ENCODE measurements at regions not wholly inside any gene's neighbourhood (a gene's known extent, or its start where the extent isn't known, plus 50 kb on each side); places are given as distances from the start of the nearest gene placed in this dataset.

DNA sequence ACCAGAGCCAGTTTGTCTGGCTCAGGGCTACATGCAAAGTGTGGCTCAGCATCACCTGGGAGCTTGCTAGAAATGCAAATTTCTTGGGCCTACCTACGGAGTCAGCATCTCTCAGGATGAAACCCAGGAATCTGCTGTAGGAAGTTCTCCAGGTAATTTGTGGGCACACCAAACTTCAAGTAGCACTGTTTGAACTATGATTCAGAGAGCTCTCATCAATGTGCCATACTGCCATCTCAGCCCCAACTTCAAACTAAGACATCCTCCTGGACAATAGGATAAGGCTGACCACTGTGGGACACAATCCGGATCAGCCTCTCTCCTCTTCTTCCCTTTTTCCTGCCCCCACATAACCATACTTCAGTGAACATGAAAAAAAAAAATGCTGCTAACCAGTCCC is 374.5 kb downstream of the METTL15 start:
- no peak for DNase-seq (ENCODE audit: low read depth)

DNA sequence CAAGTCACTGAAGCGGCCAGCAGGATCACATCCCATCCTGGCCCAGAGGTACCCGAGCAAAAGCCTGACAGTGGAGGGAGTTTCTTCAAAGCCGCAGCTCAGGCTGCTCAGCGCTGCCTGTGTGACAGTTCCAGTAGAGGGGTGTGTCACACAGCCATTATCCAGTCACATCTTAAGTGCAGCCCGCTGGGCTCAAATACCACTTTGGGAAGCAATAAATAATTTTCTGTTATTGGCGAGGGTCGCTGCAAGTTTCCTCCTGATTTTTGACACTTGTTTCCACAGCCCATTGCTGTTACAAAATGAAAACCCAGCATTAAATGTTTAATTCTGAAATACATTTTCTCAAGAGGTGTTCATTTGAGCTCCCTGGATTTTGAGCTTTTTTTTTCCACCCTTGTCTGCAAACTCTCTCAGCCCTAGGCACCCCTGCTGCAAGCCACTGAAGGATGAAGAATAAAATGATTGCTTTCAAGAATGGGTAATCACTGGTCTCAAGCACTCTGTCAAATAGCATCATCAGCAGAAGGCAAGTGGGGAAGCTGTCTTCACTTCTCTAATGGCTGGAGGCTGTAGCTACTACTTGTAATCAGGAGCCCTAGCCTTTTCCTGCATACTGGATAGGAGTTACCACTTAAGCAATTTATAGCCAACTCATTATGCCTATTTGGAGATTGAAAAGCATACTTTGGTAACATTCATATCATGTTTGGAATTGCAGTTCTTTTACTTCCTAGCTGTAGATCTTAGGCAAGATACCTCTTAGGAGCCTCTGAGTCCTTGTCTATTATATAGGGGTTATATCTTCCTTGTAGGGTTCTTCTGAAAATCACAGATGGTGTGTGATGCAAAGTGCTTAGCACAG is 373.7 kb downstream of the METTL15 start:
- DNase-seq (ENCODE audit: low read depth): no peak

DNA sequence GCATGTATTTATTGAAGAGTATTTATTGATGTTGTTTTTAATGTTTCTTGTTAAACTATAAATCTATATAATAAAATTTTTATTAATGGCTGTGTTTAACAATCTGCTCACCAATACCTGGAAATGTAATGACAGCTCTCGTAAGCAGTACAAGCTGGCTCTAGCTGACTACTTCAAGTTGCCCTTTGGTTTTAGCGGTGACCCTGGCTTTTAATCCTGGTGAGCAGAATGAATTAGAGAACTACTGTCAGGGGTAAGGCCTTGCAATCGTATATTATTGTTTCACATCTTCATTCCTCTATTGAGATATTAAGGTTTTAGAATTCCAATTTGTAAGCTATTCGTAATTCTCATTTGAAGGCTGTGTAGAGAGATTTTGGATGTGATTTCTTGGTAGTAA is 372.2 kb downstream of the METTL15 start:
- no peak for DNase-seq (ENCODE audit: low read depth)

DNA sequence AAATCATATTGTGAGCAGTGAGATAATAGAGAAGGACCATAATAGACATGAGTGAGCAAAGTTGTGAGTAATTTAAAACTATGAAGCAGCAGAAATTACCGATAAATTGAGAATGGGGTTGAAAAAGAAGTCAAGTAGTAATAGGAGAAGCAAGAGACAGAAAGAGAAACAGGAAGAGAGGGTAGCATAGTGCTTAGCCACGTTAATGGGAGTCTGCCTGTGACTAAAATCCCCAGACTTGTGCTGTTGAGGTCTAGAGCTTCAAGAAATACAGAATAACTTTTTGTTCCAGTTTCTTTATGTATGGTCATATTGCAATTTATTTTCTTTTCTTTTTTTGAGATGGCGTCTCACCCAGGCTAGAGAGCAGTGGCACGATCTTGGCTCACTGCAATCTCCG is 368.7 kb downstream of the METTL15 start:
- DNase-seq (ENCODE audit: low read depth): no peak

DNA sequence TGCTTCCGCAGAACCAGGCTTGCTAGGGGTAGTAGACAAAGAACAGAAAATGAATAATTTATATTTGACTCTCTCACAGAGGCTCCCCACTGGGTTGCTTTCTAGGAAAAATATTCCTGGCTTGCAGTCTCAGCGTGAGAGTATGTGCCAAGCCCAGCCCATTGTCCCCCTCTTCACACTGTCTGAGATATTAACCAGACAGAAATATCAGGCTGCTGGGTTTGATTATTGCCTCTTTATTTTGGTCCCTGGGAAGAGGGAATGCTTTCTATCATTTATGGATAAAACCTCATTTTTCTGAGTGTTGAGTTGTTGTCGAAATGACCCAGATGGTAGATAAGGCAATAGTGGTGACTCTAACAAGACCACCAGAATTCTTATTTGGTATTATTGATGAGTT is 367.9 kb downstream of the METTL15 start:
- peak; percentile 34 for DNase-seq (ENCODE audit: low read depth)

DNA sequence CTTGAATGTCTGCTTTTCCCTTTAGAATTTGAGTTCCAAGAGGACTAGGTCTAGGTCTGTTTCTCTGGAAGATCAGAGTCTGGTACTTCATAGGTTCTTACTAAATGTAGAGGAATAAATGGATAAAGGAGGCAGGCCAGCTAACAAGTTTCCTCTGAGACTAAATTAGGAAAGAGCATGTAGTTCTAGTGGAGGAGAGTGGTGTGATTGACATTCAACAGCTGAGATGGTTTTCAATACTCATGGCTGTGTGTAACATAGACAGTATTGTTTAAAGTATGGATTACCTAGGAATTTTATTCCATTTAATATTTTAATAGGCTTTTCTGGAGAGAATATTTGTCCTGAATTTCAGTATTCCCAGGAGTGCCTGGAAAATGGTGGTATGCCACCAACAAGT is 364.7 kb downstream of the METTL15 start:
- no peak for DNase-seq (ENCODE audit: low read depth)

DNA sequence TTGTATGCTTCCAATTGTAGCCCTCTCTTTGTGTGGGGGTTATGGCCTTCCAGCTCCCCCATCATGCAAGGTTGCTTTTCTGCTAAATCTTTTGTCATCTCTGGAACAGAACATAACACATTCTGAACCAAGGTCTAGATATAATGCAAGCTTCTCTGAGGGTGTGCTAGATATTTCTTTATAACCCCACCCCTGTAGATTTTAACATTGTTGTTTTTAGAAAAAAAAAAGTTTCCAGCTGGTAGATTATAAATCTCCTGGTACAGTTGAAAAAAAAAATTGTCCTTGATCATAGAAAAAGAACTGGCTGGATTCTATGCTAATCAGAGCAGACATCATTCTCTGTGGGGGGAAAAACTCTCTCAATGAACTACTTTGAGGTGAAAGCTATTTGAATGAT is 363.3 kb downstream of the METTL15 start:
- DNase-seq (ENCODE audit: low read depth): no peak

DNA sequence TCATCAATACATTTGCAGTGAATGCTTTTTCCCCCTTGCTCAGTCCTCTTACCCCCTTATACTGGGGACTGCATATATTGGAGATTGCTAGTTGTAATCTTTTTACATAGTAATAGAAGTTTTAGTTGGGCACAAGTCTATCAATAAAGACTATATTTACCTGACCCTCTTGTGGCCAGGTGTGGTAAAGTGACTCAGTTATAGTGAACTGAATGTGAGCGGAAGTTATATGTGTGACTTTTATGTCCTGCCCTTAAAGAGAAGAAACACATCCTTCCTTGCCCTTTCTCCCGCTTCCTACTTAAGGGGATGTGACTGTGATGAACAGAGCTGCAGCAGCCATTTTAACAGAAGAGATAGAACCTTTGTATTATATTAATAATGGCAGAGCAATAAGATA is 362.0 kb downstream of the METTL15 start:
- no peak for DNase-seq (ENCODE audit: low read depth)

DNA sequence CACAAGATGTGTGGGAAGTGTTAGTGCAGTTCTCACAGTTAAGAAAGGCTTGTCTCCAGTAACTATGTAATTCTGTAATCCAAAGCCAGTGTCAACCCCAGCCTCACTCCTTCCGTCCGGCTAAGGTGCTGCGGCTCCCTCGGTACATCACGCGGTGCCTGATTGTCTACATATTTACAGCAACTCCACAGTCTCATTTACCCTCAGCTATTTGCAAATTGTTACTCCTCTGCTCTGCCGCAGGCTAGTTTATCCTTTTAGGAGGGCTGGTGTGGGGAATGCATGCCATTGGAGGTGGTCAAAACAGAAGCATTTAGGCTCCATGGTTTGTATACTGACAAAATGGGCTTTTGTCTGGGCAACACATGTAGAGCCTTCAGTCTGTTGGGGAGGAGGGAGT is 358.3 kb downstream of the METTL15 start:
- no peak for DNase-seq (ENCODE audit: low read depth)

DNA sequence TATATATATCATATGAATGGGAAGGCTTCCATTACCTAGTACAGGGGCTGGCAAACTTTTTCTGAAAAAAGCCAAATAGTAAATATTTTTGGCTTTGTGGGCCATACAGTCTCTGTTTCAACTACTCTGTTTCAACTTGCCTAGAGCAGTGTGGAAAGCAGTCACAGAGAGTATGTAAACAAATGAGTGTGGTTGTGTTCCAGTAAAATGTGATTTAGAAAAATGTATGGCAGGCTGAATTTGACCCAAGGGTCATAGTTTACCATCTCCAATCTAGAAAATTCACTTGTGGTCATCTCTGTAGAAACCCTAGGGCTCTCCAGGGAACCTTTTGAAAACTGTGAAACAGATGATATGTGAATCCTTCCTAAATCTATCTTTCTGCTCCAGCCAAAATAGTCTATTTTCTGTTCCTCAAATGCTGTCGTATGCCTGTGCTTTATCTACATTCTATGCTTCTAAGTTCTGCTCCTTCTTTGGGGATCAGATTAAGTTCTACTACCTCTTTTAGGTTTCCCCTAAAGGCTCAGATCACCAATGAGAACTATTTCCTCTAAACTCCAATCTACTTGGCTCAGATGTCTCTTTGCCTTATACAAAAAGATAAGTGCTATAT is 356.2 kb downstream of the METTL15 start:
- DNase-seq (ENCODE audit: low read depth): no peak

DNA sequence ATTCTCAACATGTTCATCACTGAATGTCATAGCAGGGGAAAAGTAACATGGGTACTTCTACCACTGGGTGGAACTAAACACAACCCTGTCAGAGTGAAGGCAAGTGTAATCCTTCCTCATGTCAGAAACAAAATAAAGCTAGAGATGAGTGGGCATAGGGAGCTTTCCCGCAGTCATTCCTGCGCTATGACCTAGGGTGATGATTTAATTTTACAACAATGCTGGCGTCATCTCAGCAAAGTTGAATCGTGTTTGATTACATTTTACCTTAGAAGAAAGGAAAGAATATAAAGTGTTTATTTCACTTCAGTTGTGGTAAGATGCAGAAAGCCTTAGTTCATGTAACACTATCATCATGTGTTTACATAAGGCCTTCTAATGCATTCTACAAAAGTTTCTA is 355.6 kb downstream of the METTL15 start:
- DNase-seq (ENCODE audit: low read depth): no peak

DNA sequence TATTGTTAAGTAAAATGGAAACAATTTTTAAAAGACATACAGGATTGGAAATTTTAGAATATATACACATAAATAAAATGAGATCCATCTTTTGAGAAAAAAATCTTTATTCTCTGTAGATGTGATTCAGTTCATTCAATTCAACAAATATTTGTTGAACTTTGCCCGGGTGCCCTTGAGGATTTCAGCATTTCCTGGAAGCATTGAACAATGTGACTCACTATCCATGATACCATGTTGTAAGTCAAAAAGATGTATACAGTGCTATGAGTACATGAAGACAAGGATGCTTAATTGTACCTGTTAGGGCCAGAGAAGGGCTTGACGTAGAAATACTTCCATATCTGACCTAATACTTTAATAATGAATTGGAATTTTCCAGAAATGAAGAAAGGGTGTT is 353.7 kb downstream of the METTL15 start:
- no peak for DNase-seq (ENCODE audit: low read depth)

DNA sequence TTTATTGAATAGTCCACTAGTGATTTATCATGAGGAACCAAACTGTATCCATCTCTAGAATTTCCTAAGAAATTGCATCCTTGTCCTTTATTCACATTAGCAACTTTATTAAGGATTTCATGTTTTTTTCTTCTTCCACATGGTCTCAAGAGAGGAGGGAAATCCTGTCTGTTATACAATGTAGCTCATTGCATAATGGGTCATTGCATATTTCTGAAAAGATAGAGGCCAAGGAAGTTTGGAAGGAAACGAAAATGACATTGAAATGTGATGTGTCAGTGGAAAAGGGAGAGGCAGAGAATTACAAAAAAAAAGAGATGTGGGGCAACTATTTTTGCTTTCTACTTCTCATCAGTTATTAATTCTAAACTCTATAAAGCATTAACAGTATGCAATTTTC is 353.1 kb downstream of the METTL15 start:
- no peak for DNase-seq (ENCODE audit: low read depth)

DNA sequence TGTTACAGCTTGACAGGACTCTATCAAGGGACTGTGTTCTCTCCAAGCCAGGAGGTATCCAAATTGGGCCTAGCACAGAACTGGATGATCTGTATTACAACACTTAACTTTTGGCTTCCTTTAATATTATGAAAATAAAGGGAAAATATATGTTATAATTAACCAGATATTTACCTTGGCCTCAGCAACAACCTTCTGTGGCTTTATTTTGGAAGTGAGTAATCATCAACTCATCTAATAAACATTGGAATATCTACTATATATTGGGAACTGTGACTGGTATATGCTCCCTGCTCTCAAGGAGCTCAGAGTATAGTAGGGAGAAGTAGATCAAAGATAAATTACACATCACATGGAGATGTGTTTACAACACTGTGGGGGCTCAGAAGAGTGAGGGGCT is 352.2 kb downstream of the METTL15 start:
- no peak for DNase-seq (ENCODE audit: low read depth)

DNA sequence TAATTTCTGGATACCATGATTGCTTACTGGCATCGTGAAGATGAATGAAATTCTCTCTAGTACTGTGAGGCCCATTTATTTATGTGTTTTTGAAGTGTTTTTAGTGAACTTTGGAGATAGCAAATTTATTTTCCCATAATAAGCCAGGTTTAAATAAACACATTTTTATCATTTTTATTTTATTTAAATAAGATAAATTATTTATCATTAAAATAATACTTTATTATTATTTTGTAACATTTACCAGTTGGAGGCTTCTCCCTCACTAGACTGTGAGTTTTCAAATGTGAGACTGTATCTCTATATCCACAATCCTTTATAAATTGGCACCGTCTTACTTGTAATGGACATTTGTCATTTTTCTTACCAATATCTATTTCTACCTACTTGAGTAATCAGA is 351.7 kb downstream of the METTL15 start:
- DNase-seq (ENCODE audit: low read depth): no peak

DNA sequence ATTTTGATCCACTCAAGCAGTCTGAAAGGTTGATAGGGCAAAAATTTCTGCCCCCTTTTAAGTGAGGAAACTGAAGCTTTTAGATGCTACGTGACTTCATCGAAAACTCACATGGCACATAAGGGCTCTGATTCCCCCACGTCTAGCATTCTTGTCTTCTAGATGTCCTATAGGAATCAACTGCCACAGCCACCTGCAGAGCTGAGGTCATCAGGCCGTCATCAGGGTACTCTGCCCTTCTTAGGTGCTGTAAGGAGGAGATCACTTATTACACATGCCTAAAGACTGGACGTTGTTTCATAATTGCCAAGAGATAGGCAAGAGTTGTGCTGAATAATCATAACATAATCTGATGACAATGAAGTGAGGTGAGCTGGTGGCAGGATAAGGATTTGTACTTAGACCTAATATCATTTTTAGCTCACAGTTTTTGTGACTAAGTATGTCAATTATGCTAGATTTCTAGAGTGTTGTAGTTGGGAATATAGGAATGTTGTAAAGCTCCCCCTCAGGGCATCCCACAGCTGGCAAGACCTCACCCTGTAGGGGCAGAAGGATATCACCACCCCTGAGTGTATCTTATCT is 349.4 kb downstream of the METTL15 start:
- DNase-seq (ENCODE audit: low read depth): no peak

DNA sequence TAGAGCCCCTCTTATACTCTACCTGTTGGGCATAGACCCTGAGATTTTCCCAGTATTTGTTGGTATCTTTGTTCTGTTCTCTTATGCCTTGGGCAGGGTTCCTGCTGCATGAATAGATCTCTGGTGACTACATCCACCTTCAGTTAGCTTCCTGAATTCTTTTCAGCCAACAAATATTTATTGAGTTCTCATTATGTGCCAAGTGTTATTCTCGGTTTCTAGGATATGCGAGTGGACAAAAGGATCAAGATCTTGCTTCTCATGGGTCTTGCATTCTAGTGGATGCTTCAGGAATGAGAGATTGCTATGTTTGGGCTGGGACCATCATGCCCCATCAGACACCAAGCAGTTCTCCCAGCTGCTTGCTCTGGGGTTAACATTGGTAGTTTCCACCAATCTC is 340.0 kb downstream of the METTL15 start:
- no peak for DNase-seq (ENCODE audit: low read depth)

DNA sequence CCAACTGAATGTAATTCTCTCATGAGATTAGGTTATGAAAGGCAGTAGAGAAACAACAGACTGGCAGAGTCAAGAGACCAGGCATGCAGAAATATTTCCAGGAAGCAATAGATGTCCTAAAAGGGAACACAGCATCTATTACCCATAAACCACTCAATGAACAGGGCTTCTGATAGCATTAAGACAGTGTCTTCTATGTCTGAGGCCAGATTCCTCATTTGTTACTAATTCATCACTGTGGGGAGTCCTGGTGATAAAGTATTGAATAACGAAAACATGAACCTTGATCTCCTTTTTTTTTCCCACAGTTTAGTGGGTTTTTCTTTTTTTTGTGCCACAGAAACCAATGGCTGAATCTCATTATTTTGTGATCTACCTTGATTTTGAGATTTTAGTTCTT is 339.0 kb downstream of the METTL15 start:
- no peak for DNase-seq (ENCODE audit: low read depth)

DNA sequence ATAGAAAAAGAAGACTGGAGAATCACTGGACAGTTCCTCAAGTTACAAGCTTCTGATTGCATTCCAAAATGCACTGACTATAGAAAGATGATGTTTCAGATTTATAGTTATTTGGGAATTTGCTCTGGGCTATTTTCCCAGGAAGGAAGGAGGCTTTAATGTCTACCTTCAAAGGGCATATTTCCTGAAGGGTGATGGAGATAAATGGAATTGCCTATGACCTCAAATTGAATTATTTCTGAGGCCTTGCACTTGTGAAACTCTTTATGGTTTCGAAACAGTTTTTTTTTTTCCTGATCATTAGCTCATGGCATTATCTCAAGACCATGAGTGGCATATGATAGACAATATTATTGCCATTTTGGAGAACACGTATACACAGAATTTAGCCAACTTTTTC is 333.9 kb downstream of the METTL15 start:
- DNase-seq (ENCODE audit: low read depth): no peak

DNA sequence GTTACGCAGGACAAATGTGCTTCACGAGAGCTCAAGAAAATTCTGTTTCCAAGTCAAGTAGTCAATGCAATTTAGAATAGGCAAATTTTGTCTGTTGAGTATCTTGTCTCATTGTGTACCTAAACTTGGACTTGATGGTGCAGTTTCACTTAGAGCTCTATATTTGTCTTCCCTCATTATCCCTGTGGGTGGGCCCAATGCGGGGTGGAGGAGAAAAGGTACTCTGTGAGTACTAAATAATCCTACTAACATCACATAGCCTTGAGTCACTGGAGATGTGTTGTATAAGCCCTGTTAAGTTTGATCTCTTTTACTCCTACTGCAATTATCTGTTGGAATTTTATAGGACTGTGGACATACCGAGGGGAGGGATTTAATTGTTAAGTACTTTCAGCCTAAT is 331.2 kb downstream of the METTL15 start:
- no peak for DNase-seq (ENCODE audit: low read depth)

DNA sequence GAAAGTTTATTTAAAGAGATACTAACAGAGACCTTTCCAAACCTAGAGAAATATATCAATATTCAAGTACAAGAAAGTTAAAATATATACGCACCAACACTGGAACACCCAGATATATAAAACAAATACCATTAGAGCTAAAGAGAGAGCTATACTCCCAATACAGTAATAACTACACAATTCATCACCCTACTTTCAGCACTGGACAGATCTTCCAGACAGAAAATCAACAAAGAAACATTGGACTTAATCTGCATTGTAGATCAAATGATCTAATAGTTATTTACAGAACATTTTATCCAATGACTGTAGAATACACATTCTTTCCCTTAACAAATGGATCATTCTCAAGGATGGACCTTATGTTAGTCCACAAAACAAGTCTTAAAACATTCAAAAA is 311.9 kb downstream of the METTL15 start:
- no peak for DNase-seq (ENCODE audit: low read depth)

DNA sequence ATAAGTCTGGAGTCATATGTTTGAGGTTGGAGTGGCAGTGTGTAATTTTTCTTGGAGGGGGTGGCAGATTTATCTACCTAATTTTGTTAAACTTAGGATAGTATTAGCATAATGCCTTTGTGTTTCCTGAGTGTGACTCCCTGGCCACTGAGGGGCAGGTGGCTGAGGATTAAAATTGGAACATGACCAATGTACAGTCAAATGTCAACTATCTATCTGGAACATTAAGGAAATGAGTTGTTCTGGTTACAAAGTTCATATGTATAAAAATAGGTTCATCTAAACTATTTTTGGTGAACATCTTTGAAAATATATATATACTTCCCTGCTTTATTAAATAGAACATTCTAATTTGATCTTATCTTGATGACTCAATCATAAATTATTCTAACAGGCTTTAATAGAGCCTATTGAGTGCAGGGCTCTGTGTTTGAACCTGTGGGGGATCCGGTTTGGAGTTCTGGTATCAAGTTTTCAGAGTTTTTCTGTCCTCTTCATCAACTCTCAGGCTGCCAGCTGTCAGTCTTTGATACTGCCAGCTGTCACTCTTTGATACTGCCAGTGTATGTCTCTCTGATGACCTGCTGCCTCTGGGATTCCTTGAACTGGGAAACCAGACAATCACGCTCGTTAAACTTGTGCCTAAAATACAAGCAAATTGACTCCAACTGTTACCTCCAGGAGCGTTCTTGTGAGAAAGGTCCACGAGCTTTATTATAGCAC is 309.6 kb downstream of the METTL15 start:
- DNase-seq (ENCODE audit: low read depth): no peak

DNA sequence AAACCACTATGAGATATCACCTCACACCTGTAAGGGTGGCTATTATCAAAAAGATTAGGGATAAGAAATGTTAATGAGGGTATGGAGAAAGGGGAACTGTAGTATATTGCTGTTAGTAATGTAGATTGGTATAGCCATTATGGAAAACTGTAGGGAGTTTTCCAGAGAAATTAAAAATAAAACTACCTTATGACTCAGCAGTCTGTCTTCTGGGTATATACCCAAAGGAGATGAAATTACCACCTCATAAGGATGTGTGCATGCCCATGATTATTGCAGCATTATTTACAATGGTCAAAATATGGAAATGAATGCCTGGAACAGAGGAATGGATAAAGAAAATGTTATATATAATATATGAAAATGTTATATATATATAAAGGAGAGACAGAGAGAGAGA is 303.8 kb downstream of the METTL15 start:
- DNase-seq (ENCODE audit: low read depth): no peak

All from forelimb muscle (tissue), 1 donor.